Hematopoietic multipotent progenitor cell treated with erythropoietin and hydrocortisone succinate and interleukin-3 and kit ligand, for 17 days (in vitro differentiated cells): ENCODE measurements at regions not wholly inside any gene's neighbourhood (a gene's known extent, or its start where the extent isn't known, plus 50 kb on each side); places are given as distances from the start of the nearest gene placed in this dataset.

ENCODE experiments used
- DNase-seq: peaks from one replicate; pipeline ENCODE4 v3.0.0-alpha.2; 2015; ENCODE audit warnings: low spot score

DNA sequence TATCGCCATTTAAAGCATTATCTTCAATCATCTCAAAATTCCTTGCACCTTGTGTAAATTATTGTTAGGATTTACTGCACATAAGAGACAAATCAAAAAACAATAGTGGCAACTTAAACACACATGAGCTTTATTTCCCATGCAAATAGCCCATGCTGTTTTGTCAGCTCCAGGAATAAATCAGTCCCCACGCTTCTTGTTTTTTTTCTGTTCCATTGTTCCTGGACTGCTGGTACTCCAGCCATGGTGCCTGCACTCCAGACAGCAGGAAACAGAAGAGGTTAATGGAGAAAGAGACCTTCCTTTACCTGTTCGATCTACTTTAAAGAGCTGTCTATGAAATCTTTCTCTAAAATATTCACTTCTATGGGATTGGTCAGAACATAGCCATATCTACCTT lies 1515.7 kb upstream of the TENM3 start:
- no peak for DNase-seq

DNA sequence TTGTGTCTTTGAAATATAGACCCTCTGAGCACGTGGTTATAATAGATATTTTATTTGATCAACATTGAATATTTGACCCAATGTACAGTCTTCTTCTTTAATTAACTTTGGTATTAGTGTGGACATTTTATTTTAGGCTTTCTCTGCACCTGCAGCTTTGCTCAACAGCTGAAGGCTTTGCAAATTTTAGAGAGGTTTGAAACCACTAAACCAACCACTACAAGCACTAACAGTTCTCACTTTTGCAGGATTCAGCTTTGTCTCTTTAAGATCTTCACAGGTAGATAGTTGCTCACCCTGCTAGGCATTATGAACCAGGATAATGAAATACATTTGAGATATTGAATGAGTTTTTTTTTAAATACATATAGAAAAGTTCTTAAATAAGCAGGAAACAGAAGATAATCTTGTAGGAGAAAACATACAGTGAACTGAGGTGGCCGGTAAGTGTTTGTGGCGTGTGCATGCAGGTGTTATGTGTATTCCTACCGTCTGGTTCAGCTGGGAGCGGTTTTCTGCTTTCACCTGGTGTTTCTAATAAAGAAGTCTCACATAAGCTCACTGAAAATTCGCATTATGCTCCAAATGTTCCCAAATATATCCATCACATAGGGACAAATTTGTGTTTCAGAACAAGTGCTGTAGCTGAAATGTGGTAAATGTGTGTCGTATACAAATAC lies 1508.3 kb upstream of the TENM3 start:
- no peak for DNase-seq

DNA sequence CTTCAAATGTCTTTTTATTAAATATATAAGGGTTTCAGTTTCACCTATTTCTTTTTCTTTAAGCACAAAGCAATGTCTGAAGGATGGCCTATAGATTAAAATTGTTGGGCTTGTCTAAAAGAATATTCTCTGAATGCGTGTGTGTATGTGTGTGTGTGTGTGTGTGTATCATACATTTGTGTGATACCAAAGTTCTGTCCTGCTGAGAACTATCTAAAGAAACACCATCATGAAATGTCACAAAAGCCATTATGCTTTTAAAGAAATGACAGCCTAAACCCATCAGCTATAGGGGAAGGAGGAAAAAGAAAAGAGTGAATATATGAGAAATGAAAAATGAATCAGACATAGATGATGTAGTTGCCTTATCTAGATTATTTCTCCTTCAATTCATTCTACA lies 1501.5 kb upstream of the TENM3 start:
- DNase-seq = no peak

DNA sequence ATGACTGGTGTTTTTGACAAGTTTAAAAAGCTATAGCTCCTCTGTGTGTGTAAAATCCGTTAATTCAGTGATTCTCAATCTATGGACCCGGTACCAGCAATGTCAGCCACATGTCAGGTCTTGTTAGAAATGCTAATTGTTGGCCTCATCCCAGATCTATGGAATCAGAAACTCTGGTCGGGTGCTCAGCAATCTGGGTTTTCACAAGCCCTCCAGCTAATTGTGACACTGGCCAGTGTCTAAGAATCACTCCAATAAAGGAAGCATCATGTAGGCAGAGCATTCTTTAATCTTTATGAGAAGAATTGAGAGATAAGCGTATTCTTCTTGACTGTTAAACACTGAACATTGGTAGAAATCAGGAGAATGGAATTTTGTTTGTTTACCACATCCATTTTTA lies 1498.2 kb upstream of the TENM3 start:
- DNase-seq = no peak

DNA sequence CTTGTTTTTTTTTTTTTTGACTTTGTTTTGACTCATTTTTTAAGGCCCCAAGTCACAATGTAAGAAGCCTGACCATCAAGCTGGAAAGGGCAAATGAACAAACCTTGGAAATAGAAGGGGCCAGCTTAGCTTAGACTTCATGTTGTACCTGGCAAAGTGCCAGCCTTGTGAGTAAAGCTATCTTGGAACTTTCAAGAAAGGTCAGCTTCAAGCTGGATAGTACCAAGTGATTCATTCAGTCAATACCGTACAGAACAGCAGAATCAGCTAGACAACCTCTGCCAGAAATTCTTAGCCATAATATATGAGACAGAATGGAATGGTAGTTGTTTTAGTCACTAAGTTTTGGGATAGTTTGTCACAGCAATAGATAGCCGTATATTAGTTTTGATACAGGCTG lies 1492.2 kb upstream of the TENM3 start:
- no peak for DNase-seq

DNA sequence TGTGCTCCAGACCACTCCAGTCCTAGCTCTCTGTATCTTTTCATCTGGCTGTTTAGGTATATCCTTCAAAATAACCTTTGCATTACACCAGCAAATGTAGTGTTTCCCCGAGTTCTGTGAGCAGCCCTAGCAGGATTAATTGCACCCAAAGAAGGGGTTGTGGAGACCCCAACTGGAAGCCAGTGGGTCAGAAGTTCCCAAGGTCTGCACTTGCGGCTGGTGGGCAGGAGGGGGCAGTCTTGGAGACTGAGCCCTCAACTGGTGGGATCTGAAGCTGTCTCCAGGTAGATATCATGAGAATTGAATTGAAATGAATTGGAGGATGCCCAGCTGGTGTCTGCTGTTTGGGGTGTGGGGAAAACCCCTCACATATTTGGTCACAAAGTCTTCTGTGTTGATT lies 1485.3 kb upstream of the TENM3 start:
- DNase-seq = no peak

DNA sequence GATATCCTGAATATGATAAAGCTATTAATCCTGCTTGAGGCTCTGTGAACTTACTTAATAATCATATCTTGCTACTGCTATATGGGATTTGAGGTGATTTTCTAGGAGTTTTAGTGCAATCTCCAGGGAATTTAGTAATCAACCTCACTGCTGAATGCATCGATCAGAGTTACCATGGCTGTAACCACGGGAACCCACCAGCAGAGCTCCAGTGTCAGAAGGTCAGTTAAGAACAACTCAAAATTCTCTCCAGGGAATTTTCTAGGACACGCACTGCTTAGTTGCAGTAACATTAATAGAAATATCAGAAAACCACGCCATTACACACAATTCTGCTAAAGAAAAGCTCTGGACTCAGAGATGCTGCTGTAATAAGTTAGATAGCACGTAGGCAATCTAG lies 1477.2 kb upstream of the TENM3 start:
- DNase-seq = no peak

DNA sequence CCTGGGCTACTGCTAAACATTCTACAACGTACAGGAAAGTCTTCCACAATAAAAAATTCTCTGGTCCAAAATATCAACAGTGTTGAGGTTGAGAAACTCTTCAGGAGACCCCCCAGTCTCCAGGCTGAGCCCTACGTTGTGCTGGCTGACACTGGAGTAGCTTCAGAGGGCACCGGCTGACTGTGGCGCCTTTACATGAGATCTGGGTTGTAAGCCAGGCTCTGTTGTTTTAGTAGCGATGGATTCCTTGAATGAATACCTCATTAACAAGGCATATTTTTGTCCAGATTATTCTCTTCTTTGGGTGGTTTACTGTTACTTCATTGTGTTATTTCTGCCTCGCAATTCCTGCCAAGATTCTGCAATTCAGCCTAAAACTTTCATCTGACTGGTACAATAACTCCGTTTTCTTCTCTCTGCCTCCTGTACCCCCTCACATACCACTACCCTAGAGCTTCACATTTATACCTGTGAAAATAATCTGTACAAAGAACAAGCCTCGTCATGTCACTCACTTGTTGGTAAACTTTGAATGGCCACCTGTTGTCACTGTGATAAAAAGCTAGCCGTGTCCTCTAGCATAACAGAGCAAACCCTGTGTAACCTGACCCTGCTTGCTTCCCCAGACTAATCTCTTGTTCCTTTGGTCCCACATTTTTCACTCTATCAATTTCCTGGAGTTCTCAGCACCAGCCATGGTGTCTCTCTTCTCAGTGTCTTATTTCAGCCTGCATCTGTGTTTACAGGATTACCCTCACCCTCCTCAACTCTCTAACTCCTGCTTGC lies 1476.1 kb upstream of the TENM3 start:
- DNase-seq = no peak

DNA sequence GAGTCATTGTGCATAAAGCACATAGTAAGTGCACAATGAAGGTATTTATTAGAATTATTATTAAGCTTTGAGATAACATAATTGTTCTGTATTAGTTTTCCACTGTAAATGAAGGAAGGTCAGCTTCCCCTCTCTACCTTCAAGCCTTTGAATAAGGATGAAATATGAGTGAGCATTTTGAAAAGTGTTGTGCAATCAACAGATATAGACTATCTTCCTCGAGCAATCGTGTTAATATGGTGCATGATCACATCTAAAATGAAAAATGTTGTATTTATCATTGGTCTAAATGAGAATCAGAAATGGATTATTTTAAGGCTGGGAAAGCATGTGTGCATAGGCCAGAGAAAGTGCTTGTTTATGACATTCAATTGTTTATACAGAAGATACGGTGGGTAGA lies 1474.6 kb upstream of the TENM3 start:
- DNase-seq = no peak

DNA sequence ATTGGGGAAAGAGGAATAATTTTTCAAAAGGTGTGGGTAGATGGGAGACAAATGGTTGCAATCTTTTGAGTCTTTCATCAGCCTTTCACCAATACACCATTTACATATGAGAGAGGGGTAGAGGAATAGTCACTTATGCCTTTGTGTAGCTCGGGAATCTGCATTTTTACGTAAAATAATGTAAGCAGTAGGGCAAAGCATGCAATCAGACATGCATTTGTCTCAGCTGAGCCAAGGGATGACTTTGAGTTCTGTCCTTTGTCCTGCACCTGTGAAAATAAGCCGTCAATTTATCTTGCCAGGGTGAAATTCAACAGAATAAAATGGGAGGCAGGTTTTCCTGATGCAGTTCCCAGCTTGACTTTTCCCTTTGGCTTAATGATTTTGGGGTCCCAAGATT lies 1473.4 kb upstream of the TENM3 start:
- no peak for DNase-seq

DNA sequence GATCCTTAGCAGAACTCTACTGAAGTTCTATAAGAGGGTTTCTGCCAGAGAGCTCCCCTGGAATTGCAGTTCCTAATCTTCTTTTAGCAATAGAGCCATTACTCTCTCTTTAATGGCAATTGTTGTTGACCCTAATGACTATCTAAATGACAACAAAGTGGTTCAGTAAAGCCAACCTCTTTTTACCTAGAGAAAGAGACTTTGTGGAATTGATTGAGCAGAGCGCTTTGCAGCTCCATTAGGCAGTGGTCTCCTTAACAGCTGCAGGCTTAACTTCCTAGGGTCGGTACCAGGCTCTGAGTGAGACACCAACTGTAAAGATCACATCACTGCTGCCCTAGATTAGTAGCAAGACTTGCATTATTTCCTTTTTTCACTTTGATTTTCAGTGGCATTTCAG lies 1472.9 kb upstream of the TENM3 start:
- no peak for DNase-seq

DNA sequence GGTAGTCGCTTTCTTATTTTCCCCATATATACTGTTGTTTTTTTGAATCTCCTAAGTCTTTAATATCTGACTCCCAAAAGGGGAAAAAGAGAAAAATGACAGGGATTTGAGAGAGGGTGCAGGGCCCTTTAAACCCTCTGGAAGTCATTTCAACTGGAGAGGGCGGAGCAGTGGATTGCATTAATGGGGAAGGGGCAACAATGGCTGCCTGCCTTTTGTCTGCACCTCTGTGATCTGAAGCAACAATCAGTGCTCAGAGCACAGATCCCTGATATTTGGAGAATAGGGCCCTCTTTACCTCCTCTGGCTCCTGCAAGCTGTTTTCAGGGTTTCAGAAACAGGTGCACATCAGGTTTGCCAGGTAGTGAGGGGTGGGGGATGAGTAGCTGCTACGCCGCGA lies 1458.3 kb upstream of the TENM3 start:
- no peak for DNase-seq

DNA sequence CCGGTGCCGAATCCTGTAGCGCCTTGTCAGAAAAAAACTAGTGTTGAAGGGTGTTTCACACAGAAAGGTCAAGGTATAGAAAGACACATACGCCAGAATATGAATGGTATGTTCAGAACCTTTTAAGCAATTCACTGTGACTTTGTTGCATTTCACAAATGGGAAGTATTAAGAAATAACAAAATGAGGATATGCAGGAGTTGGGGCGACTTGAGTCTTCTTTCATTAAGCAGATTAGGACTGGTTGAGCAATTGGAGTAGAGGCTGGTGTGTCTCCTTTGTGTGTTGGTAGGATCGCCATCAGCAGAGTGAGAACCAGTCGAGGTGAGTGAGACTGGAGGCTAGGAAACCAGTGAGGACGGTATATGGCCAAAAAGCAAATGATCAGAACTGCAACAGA lies 1454.5 kb upstream of the TENM3 start:
- DNase-seq = no peak

DNA sequence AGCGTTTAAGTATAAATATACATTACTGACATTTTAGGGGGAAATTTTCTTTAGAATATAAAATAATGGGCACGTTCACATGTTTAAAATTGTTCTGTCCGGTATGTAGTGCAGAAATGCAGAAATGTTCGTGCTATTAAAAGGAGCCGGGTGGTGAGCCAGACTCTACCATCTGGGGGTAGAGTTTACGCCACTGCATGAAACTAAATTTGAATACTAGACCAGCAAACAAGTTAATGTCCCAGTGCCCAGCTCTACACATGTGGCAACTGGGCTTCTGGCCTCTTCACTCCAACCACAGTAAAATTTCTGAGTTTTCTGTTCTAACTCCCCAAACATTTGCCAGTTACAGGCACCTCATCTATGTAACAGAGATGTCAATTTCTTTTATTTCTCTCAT lies 1453.3 kb upstream of the TENM3 start:
- no peak for DNase-seq

DNA sequence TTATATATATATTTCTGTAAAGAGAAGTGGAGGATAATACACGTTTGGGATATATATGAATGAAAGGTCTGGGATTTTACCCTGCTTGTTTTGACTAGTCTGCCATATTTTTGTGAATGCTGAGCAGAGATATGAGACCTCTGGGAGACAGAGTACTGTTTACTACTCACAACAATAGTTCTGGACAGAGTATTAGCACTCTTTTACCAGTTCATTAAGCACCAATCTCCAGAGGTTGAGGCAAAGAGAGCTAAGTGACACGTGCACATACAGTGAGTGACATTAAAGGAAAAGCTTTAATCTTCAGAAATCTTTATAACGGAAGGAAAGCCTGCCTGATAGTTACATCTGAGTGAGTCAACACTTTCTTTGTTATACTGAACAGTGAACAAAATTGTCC lies 1452.7 kb upstream of the TENM3 start:
- no peak for DNase-seq

DNA sequence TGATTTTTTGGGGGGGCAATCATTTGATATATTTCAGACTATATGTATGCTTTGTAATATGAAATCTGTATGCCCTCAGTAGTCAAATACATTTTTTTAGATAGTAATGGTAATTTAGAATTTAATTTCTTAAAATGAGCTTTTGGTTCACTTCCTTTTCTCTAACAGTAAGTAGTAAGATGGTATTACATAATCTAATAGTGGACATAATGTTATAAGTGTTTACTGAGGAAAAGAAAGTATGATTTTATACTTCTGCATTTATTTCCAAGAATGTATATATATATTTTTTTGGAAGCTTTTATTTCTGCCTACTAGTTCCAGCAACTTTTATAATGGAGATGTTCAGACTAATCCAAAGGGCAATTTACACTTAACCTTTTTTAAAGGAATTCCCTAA lies 1450.7 kb upstream of the TENM3 start:
- DNase-seq = no peak

DNA sequence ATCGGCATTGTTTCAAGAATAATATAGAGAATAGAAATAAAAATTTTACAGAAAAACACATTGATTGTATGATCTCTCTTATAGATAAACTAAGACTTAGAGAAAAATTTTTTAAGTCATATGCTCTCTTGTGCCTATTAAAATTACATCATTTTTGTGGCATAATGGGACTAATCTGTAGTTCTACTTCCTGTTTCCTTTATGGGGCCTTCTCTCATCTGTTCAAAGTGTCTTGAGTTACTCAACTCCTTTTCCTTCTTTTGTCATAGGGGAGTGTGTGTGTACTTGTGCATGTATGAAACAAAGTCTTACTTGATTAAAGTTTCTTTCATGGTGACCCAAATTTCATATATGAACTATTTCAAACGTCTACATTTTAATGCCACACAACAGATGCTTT lies 1448.9 kb upstream of the TENM3 start:
- no peak for DNase-seq

DNA sequence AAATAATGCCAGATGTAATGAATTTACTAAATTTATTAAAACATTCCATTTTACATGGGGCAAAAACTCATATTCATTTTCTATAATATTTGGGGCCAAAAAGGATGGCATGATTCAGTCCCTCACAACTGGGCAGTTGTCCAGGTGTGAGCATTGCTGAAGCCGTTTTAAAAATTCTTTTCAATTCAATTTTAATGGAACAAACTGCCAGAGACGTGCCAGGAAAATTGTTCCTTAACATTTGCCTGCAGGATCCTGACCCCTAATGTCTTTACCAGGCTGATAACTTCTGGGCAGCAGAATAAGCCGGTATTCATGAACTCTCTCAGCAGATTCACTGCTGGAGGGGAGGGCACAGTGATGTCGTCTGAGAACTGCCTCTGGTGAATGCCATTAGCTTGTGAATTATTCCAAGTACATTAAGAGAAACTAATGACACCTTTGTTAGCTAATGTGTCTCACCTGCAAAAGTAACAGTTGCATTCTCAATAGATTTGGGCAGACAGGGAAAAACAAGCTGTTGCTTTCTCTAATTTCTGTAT lies 1445.1 kb upstream of the TENM3 start:
- no peak for DNase-seq

DNA sequence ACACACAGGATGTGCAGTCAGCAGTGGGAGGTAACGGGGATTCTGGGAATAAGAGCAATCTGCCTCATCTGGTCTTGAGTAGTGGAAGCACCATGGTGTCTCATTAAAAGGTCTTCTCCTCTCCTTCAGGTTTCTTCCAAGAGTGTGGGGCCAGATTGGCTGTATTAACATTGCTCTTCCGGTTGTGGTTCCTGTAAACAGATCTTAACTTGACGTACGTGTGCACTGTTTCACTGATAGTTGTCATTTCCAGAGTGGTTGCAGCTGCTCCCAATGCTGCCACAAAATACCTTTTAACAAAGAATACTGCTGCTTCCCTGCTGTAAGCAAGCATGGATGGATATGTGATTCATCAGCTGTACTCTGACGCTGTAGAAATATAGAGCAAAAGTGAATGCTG lies 1443.4 kb upstream of the TENM3 start:
- no peak for DNase-seq

DNA sequence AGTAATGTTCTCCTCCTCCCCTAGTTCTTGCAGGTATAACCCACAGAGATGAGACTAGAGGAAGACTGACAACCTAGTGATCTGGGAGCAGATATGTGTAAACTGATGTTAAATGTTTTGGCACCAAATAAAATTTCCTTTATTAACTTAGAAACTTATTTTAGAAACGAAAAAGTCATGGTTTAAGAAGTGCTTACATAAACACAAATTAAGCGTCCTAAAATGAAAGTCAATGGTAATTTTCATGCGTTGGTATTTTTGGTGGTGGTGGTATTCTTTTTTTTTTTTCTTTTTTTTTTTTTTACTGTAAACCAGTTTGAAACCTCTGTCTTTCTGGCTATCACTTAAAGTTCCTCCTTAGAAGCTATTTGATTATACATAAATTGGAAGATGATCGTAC lies 1438.1 kb upstream of the TENM3 start:
- DNase-seq = no peak

DNA sequence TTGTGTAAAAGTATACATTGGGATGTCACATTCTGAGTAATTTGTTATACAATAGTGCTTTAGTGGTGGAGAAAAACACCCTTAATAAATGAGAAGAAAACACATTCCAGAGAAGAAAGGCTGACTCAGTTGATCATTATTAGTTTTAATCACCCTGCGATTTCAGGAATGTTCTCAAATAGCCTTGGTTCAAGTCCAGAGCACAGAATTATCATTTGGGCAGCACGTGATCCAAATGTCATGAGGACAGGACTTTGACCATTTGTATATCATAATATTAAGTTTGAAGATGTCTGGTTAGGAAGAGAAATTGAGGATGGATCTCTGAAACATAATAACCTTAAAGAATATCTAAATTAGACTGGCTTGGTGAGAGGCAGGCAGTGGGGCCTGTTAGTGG lies 1434.3 kb upstream of the TENM3 start:
- DNase-seq = no peak

DNA sequence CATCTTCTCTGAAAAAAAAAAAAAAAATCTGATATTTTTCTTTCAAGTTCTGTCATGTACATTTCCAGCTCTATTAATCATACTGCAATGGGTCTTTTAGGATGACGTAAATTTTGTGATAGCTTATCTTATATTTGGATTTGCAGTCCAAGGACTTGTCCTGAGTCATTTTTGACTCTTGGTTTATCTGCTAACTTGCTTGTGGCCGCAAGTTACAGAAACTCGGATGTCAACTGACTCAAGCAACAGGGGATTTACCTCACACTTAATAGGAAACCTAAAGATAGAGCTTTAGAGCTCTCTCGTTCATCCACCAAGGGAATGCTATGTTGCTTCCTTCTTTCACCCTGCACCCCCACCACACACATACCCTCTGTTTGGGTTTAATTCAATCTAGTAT lies 1433.8 kb upstream of the TENM3 start:
- no peak for DNase-seq

DNA sequence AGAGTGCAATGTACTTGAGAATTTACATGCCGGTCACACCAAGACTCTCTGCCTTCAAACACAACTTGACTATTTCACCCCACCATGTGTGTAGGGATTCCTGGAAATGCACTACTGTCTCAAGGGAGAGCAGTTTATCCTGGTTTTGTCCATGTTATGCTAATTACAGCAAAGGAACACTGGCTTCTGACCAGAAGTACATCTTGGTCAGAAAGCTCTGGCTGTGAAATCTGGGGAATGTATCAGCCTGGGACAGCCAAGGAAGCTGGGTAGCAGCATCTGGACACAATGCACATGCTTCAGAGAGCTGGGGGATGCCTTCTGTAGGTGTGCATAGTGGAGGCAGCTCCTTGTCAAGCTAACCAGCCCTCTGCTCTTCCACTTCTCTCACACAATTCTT lies 1432.6 kb upstream of the TENM3 start:
- no peak for DNase-seq

DNA sequence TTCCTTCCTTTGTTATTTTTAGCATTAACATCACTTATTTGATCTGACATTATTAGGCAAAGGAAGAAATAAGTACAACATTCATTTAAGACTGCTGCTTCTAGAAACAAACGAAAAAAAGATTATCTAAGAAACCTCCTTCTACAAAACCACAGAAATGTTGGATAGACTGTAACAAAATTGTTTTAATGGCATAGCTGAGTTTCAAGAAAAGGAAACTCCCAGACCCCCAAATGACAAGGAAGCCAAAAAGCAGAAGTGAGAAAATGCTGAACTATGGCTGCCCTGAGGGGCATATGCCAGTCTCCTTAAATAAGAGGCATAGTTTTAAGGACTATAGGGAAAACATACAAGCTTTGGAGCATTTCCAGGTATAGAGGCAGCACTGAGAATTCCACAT lies 1431.6 kb upstream of the TENM3 start:
- no peak for DNase-seq
